ENCODE measurements at regions not wholly inside any gene's neighbourhood (a gene's known extent, or its start where the extent isn't known, plus 50 kb on each side); places are given as distances from the start of the nearest gene placed in this dataset.

GRCh38 chr17:70987867-70988340 lies 818.6 kb downstream of the KCNJ2 start:
- intact Hi-C loops (cut with micrococcal nuclease), result no loop called here
- peaks cover 5% of the 10 kb centered on the region for H3K9me3 ChIP-seq (ENCODE audit: low read length)
- no peak for DNase-seq
- no peaks in the 10 kb centered on the region for H3K27me3 ChIP-seq (ENCODE audit: low read length)
- TF ChIP-seq CTCF (conservative IDR thresholded peaks at IDR 0.05; ENCODE audit: low read depth, low read length) (no peak), EZH2 (IDR thresholded peaks at IDR 0.05; ENCODE audit: low read length, unreplicated experiment) (no peak), EZH2phosphoT487 (IDR thresholded peaks at IDR 0.05; ENCODE audit: borderline replicate concordance, low read length) (no peak)
- H3K4me1 ChIP-seq (ENCODE audit: insufficient read depth, low read length), result no peaks in the 10 kb centered on the region
- H3K79me2 ChIP-seq (ENCODE audit: low read length), result no peaks in the 10 kb centered on the region
- BruUV-seq (replicated peaks), result no TSS peak
- H3K9me2 ChIP-seq (replicated peaks; ENCODE audit: low read length), result no peaks in the 10 kb centered on the region
- no peak overlapping the region for H3K9ac ChIP-seq (ENCODE audit: low read length)
- no peak for ATAC-seq
- no peak overlapping the region for H3K4me2 ChIP-seq (ENCODE audit: low read length)
- H3K27ac ChIP-seq (ENCODE audit: low read length), result no peak overlapping the region
- H4K20me1 ChIP-seq (ENCODE audit: low read length), result no peaks in the 10 kb centered on the region
- H2AFZ ChIP-seq (ENCODE audit: low read length), result no peak overlapping the region
- no peak overlapping the region for H3K4me3 ChIP-seq (ENCODE audit: low read length)
- ChIA-PET POLR2A (ENCODE audit: unreplicated experiment) (no interaction called here), CTCF (interaction anchor here (0.7 kb wide), 1 partner anchor 11 kb away, joined by 3 read pairs; no protein-coding TSS in a partner anchor)
- no peaks in the 10 kb centered on the region for H3K36me3 ChIP-seq (ENCODE audit: low read depth, low read length)
- H3F3A ChIP-seq (ENCODE audit: low read length, unreplicated experiment), result no peaks in the 10 kb centered on the region

GRCh38 chr17:70988622-70989021 lies 819.3 kb downstream of the KCNJ2 start:
- ChIA-PET CTCF (no interaction called here), POLR2A (ENCODE audit: unreplicated experiment) (no interaction called here)
- intact Hi-C loops (cut with micrococcal nuclease), result no loop called here
- H4K20me1 ChIP-seq (ENCODE audit: low read length), result no peaks in the 10 kb centered on the region
- H2AFZ ChIP-seq (ENCODE audit: low read length), result no peak overlapping the region
- H3K27me3 ChIP-seq (ENCODE audit: low read length), result no peaks in the 10 kb centered on the region
- H3K9me2 ChIP-seq (replicated peaks; ENCODE audit: low read length), result no peaks in the 10 kb centered on the region
- TF ChIP-seq EZH2 (IDR thresholded peaks at IDR 0.05; ENCODE audit: low read length, unreplicated experiment) (no peak), EZH2phosphoT487 (IDR thresholded peaks at IDR 0.05; ENCODE audit: borderline replicate concordance, low read length) (no peak), CTCF (conservative IDR thresholded peaks at IDR 0.05; ENCODE audit: low read depth, low read length) (no peak)
- no peak overlapping the region for H3K4me3 ChIP-seq (ENCODE audit: low read length)
- H3F3A ChIP-seq (ENCODE audit: low read length, unreplicated experiment), result no peaks in the 10 kb centered on the region
- no peaks in the 10 kb centered on the region for H3K4me1 ChIP-seq (ENCODE audit: insufficient read depth, low read length)
- BruUV-seq (replicated peaks), result no TSS peak
- ATAC-seq, result no peak
- no peak for DNase-seq
- no peak overlapping the region for H3K4me2 ChIP-seq (ENCODE audit: low read length)
- no peak overlapping the region for H3K27ac ChIP-seq (ENCODE audit: low read length)
- H3K79me2 ChIP-seq (ENCODE audit: low read length), result no peaks in the 10 kb centered on the region
- H3K9me3 ChIP-seq (ENCODE audit: low read length), result peaks cover 5% of the 10 kb centered on the region
- no peaks in the 10 kb centered on the region for H3K36me3 ChIP-seq (ENCODE audit: low read depth, low read length)
- H3K9ac ChIP-seq (ENCODE audit: low read length), result no peak overlapping the region

GRCh38 chr17:70989280-70989679 lies 819.9 kb downstream of the KCNJ2 start:
- BruUV-seq (replicated peaks), result no TSS peak
- Histone ChIP-seq H3F3A (ENCODE audit: low read length, unreplicated experiment) (no peaks in the 10 kb centered on the region), H3K4me2 (ENCODE audit: low read length) (no peak overlapping the region), H2AFZ (ENCODE audit: low read length) (no peak overlapping the region), H3K27ac (ENCODE audit: low read length) (no peak overlapping the region), H3K36me3 (ENCODE audit: low read depth, low read length) (no peaks in the 10 kb centered on the region), H3K9me2 (replicated peaks; ENCODE audit: low read length) (no peaks in the 10 kb centered on the region), H3K27me3 (ENCODE audit: low read length) (no peaks in the 10 kb centered on the region), H3K4me1 (ENCODE audit: insufficient read depth, low read length) (no peaks in the 10 kb centered on the region), H3K79me2 (ENCODE audit: low read length) (no peaks in the 10 kb centered on the region), H4K20me1 (ENCODE audit: low read length) (no peaks in the 10 kb centered on the region), H3K9me3 (ENCODE audit: low read length) (peaks cover 5% of the 10 kb centered on the region), H3K9ac (ENCODE audit: low read length) (no peak overlapping the region), H3K4me3 (ENCODE audit: low read length) (no peak overlapping the region)
- intact Hi-C loops (cut with micrococcal nuclease), result no loop called here
- ATAC-seq, result no peak
- DNase-seq, result no peak
- no peak for TF ChIP-seq CTCF (conservative IDR thresholded peaks at IDR 0.05; ENCODE audit: low read depth, low read length)
- ChIA-PET CTCF (no interaction called here), POLR2A (ENCODE audit: unreplicated experiment) (no interaction called here)
